GM23248 (cell line): ENCODE measurements at regions not wholly inside any gene's neighbourhood (a gene's known extent, or its start where the extent isn't known, plus 50 kb on each side); places are given as distances from the start of the nearest gene placed in this dataset.

Source experiments
- EZH2 ChIP-seq: fragments of 200-600 bp; sonication (generic); IDR thresholded peaks from 2 replicates; pipeline ENCODE4 v1.6.1; 2018; ENCODE audit warnings: antibody characterized with exemption, mild to moderate bottlenecking; ENCODE audit not compliant: insufficient read depth, poor library complexity, severe bottlenecking
- EZH2phosphoT487 ChIP-seq: fragments of 200-600 bp; sonication (generic); IDR thresholded peaks from 2 replicates; pipeline ENCODE4 v1.6.1; 2018; ENCODE audit warnings: antibody characterized with exemption, moderate library complexity, mild to moderate bottlenecking, low read depth; ENCODE audit not compliant: insufficient read depth

DNA sequence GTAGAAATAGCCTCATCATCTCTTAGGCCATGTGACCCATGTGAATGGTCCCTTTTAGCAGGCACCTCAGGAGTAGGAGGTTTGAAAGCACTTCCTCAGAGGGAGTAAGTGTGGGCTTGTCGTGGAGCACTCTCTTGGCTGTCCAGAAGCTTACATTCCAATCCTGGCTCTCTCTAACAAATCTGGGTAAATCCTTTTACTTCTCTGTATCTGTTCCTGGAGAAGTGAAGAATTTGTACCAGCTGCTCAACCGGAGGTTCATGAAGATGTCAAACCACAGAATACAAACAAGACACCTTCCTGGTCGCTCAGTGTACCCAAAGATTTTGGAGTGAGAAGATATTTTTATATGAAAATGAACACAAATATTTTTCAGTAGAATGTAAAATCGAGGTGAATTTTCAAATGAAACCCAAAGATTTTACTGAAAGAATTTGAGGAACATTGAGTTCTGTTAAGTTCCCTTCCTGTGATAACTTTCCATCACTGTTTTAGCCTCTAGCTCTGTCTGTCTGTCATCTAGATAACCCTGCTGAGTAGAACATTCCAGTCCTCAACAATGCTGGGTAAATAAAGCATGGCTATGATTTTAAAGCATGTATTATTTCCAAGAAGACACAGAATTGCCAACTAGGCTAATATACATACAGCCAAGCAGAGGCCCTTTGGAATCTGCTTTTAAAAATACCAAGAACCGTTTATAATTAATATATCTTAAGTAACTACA is 263.9 kb upstream of the RGS6 start:
- TF ChIP-seq EZH2 (no peak), EZH2phosphoT487 (no peak)
